Ascending aorta (tissue), 2 donors: ENCODE measurements at regions not wholly inside any gene's neighbourhood (a gene's known extent, or its start where the extent isn't known, plus 50 kb on each side); places are given as distances from the start of the nearest gene placed in this dataset.
"Not testable (repeated sequence)": the region's sequence is repeated elsewhere in the genome, so short reads cannot be mapped to it uniquely, and the experiment has no call there.

Experiments
- DNase-seq, 2 donors: peaks; one replicate each; pipeline ENCODE4 v3.0.0-alpha.2; 2019; ENCODE audit warnings: low spot score in 2 of 2
- H3K27ac ChIP-seq, 2 donors: fragments of 200-600 bp; sonication (generic); one replicate each; pipeline ENCODE4 v1.5.1; 2016 to 2017; ENCODE audit warnings: mild to moderate bottlenecking in 1 of 2
- H3K27me3 ChIP-seq: fragments of 200-600 bp; sonication (generic); one replicate; pipeline ENCODE4 v1.5.1; 2017
- H3K36me3 ChIP-seq, 2 donors: fragments of 200-600 bp; sonication (generic); one replicate each; pipeline ENCODE4 v1.5.1; 2016
- H3K4me1 ChIP-seq, 2 donors: fragments of 200-600 bp; sonication (generic); one replicate each; pipeline ENCODE4 v1.5.1; 2016 to 2017; ENCODE audit warnings: mild to moderate bottlenecking in 1 of 2
- H3K4me3 ChIP-seq, 2 donors: fragments of 200-600 bp; sonication (generic); one replicate each; pipeline ENCODE4 v1.5.1; 2016 to 2017; ENCODE audit warnings: mild to moderate bottlenecking in 1 of 2
- H3K9me3 ChIP-seq, 2 donors: fragments of 200-600 bp; sonication (generic); one replicate each; pipeline ENCODE4 v1.5.1; 2016
- CTCF ChIP-seq, 3 experiments: fragments of 200-600 bp in 2 of 3; fragments of 450-650 bp in 1 of 3; sonication (generic) in 2 of 3; IDR thresholded peaks; one replicate each; pipeline ENCODE4 v1.5.1; 2016 to 2019; ENCODE audit warnings: antibody characterized with exemption in 3 of 3, mild to moderate bottlenecking in 1 of 3, moderate library complexity in 1 of 3
- intact Hi-C: fragments of 100-400 bp; cut with DNase I; formaldehyde crosslinking; loops from one replicate; pipeline ENCODE4 v1.15.1; 2023

- H3K27me3 ChIP-seq = no peaks in the 10 kb centered on the region
- no peaks in the 10 kb centered on the region for H3K36me3 ChIP-seq
- intact Hi-C loops = no loop called here
- DNase-seq = no peak
- H3K9me3 ChIP-seq = no peaks in the 10 kb centered on the region
- no peak overlapping the region for H3K4me3 ChIP-seq
- H3K27ac ChIP-seq = no peak overlapping the region
- H3K4me1 ChIP-seq = no peaks in the 10 kb centered on the region
- no peak for TF ChIP-seq CTCF (IDR thresholded peaks at IDR 0.05)
Observed at GRCh38 chr1:72397786-72398185, 115.4 kb upstream of the NEGR1 start.

- Histone ChIP-seq H3K9me3 (no peaks in the 10 kb centered on the region), H3K4me3 (no peak overlapping the region), H3K27me3 (no peaks in the 10 kb centered on the region), H3K4me1 (no peaks in the 10 kb centered on the region), H3K27ac (no peak overlapping the region), H3K36me3 (no peaks in the 10 kb centered on the region)
- no peak for TF ChIP-seq CTCF (IDR thresholded peaks at IDR 0.05)
- no peak for DNase-seq
- intact Hi-C loops = no loop called here
Observed at GRCh38 chr1:72394457-72394856, 112.1 kb upstream of the NEGR1 start.

- intact Hi-C loops = no loop called here
- Histone ChIP-seq H3K36me3 (no peaks in the 10 kb centered on the region), H3K27me3 (no peaks in the 10 kb centered on the region), H3K27ac (no peak overlapping the region), H3K9me3 (no peaks in the 10 kb centered on the region), H3K4me3 (no peak overlapping the region), H3K4me1 (no peaks in the 10 kb centered on the region)
- DNase-seq = no peak
- no peak for TF ChIP-seq CTCF (IDR thresholded peaks at IDR 0.05)
Observed at GRCh38 chr1:72379072-72379471, 96.7 kb upstream of the NEGR1 start.

- Histone ChIP-seq H3K4me3 (no peak overlapping the region), H3K27ac (no peak overlapping the region), H3K27me3 (no peaks in the 10 kb centered on the region), H3K4me1 (no peaks in the 10 kb centered on the region), H3K36me3 (no peaks in the 10 kb centered on the region), H3K9me3 (no peaks in the 10 kb centered on the region)
- TF ChIP-seq CTCF (IDR thresholded peaks at IDR 0.05) = no peak
- intact Hi-C loops = no loop called here
- no peak for DNase-seq
Observed at GRCh38 chr1:72375226-72375625, 92.9 kb upstream of the NEGR1 start.

GRCh38 chr1:72371259-72372035 is 89.1 kb upstream of the NEGR1 start:
- no peak for TF ChIP-seq CTCF (IDR thresholded peaks at IDR 0.05)
- Histone ChIP-seq H3K4me1 (no peaks in the 10 kb centered on the region), H3K9me3 (no peaks in the 10 kb centered on the region), H3K27me3 (no peaks in the 10 kb centered on the region), H3K27ac (no peak overlapping the region), H3K4me3 (no peak overlapping the region), H3K36me3 (no peaks in the 10 kb centered on the region)
- no peak for DNase-seq
- intact Hi-C loops = no loop called here

- DNase-seq, H3K4me1 ChIP-seq, intact Hi-C loops, H3K9me3 ChIP-seq, H3K4me3 ChIP-seq, H3K27ac ChIP-seq, H3K36me3 ChIP-seq, H3K27me3 ChIP-seq: not testable (repeated sequence)
Observed at GRCh38 chr1:72370836-72371235, 88.5 kb upstream of the NEGR1 start.
